Common myeloid progenitor, CD34-positive (primary cell): ENCODE measurements at regions not wholly inside any gene's neighbourhood (a gene's known extent, or its start where the extent isn't known, plus 50 kb on each side); places are given as distances from the start of the nearest gene placed in this dataset.
"Not testable (repeated sequence)": the region's sequence is repeated elsewhere in the genome, so short reads cannot be mapped to it uniquely, and the experiment has no call there.

ENCODE experiments used
- CTCF ChIA-PET: fragments of 350-600 bp; sonication (Branson Sonifier 250); formaldehyde crosslinking; loops from one replicate; lab custom pipeline; 2021; ENCODE audit warnings: antibody characterized with exemption; lab: Charles Lee
- POLR2A ChIA-PET: fragments of 350-600 bp; sonication (Branson Sonifier 250); formaldehyde crosslinking; loops from one replicate; lab custom pipeline; 2021; ENCODE audit warnings: antibody characterized with exemption; lab: Charles Lee
- DNase-seq, 3 donors: peaks; one replicate each; pipeline versions ENCODE4 v3.0.0 to v3.0.0-alpha.2; 2013
- H3K27ac ChIP-seq, 2 experiments: 1 replicate in 1 of 2; 2 replicates in 1 of 2; pipeline ENCODE4 v1.7.0; 2013; ENCODE audit warnings: inconsistent platforms in 2 of 2, low read length in 2 of 2, mild to moderate bottlenecking in 2 of 2, low read depth in 1 of 2, moderate library complexity in 1 of 2; ENCODE audit not compliant: severe bottlenecking in 2 of 2, insufficient read depth in 1 of 2, poor library complexity in 1 of 2
- H3K27me3 ChIP-seq, 5 experiments: replicated peaks in 2 of 5; 1 replicate in 3 of 5; 2 replicates in 2 of 5; pipeline versions ENCODE4 v1.6.1 to v1.7.0; 2013; ENCODE audit warnings: low read length in 4 of 5, mild to moderate bottlenecking in 2 of 5, moderate library complexity in 2 of 5, inconsistent platforms in 1 of 5; ENCODE audit not compliant: insufficient read depth in 5 of 5, control insufficient read depth in 4 of 5
- H3K36me3 ChIP-seq, 4 experiments: 1 replicate in 2 of 4; 2 replicates in 2 of 4; pipeline versions ENCODE4 v1.6.1 to v1.7.0; 2013; ENCODE audit warnings: low read length in 3 of 4, control low read depth in 1 of 4, mild to moderate bottlenecking in 1 of 4; ENCODE audit not compliant: control insufficient read depth in 4 of 4, insufficient read depth in 4 of 4
- H3K4me1 ChIP-seq, 4 experiments: 1 replicate in 3 of 4; 2 replicates in 1 of 4; pipeline versions ENCODE4 v1.6.1 to v1.7.1; 2013; ENCODE audit warnings: low read length in 3 of 4, mild to moderate bottlenecking in 3 of 4, control low read depth in 1 of 4, inconsistent platforms in 1 of 4, moderate library complexity in 1 of 4; ENCODE audit not compliant: control insufficient read depth in 4 of 4, insufficient read depth in 4 of 4; ENCODE audit errors: control extremely low read depth in 1 of 4
- H3K4me3 ChIP-seq, 7 experiments: 1 replicate in 4 of 7; 2 replicates in 3 of 7; pipeline versions ENCODE4 v1.5.1 to v1.7.0; 2013; ENCODE audit warnings: mild to moderate bottlenecking in 7 of 7, low read length in 6 of 7, moderate library complexity in 6 of 7, inconsistent platforms in 2 of 7, low read depth in 2 of 7, control low read depth in 1 of 7; ENCODE audit not compliant: insufficient read depth in 4 of 7, control insufficient read depth in 1 of 7; ENCODE audit errors: extremely low read depth in 1 of 7
- H3K9me3 ChIP-seq, 5 experiments: 1 replicate in 4 of 5; 2 replicates in 1 of 5; pipeline versions ENCODE4 v1.6.1 to v1.7.1; 2013; ENCODE audit warnings: low read length in 4 of 5, mild to moderate bottlenecking in 2 of 5, inconsistent platforms in 1 of 5, low read depth in 1 of 5, moderate library complexity in 1 of 5; ENCODE audit not compliant: control insufficient read depth in 4 of 5, insufficient read depth in 2 of 5; ENCODE audit errors: control extremely low read depth in 1 of 5
- WGBS: methylation state at CpG from one replicate; pipeline ENCODE4 v1.1.5; 2013; ENCODE audit not compliant: insufficient coverage; 5-methylcytosine and 5-hydroxymethylcytosine counted together

- WGBS, result 89% methylated on average over 1 of the region's 2 CpGs
- Histone ChIP-seq H3K27ac (no peak overlapping the region), H3K9me3 (peaks cover 0 to 12% (median 4%) of the 10 kb centered on the region in 5 experiments), H3K4me3 (no peak overlapping the region), H3K4me1 (no peaks in the 10 kb centered on the region), H3K36me3 (no peaks in the 10 kb centered on the region), H3K27me3 (no peaks in the 10 kb centered on the region)
- ChIA-PET CTCF (no interaction called here), POLR2A (interaction anchor here (0.6 kb wide), 1 partner anchor 104 kb away, joined by 3 read pairs; no protein-coding TSS in a partner anchor)
- no peak for DNase-seq
These were observed 505.9 kb upstream of the CCNG1 start for GRCh38 chr5:162931501-162931900.

- CTCF ChIA-PET, result no interaction called here
- Histone ChIP-seq H3K9me3 (peaks cover 0 to 10% (median 4%) of the 10 kb centered on the region in 5 experiments), H3K4me1 (no peaks in the 10 kb centered on the region), H3K27me3 (no peaks in the 10 kb centered on the region), H3K4me3 (no peak overlapping the region), H3K27ac (no peak overlapping the region), H3K36me3 (no peaks in the 10 kb centered on the region)
- POLR2A ChIA-PET, result no interaction called here
- no peak for DNase-seq
- 58% methylated on average over 3 of the region's 4 CpGs for WGBS
These were observed 497.4 kb upstream of the CCNG1 start for GRCh38 chr5:162939991-162940390.

GRCh38 chr5:162948677-162949076 lies 488.7 kb upstream of the CCNG1 start:
- POLR2A ChIA-PET, result no interaction called here
- 64% methylated on average over 2 of the region's 4 CpGs for WGBS
- CTCF ChIA-PET, result no interaction called here

GRCh38 chr5:162956570-162956969 lies 480.8 kb upstream of the CCNG1 start:
- POLR2A ChIA-PET, result no interaction called here
- H3K36me3 ChIP-seq, result no peaks in the 10 kb centered on the region
- H3K27ac ChIP-seq, result no peak overlapping the region
- H3K27me3 ChIP-seq, result no peaks in the 10 kb centered on the region
- WGBS, result 100% methylated on average over 1 of the region's 1 CpG
- no peaks in the 10 kb centered on the region for H3K9me3 ChIP-seq
- no peak for DNase-seq
- CTCF ChIA-PET, result no interaction called here
- no peak overlapping the region for H3K4me3 ChIP-seq
- H3K4me1 ChIP-seq, result no peaks in the 10 kb centered on the region

More at GRCh38 chr5:162948677-162949076, 488.7 kb upstream of the CCNG1 start:
- Histone ChIP-seq H3K4me1 (no peaks in the 10 kb centered on the region), H3K27ac (no peak overlapping the region), H3K27me3 (no peaks in the 10 kb centered on the region), H3K4me3 (no peak overlapping the region), H3K36me3 (no peaks in the 10 kb centered on the region), H3K9me3 (no peaks in the 10 kb centered on the region)
- no peak for DNase-seq

- 74% methylated on average over 3 of the region's 4 CpGs for WGBS
- H3K36me3 ChIP-seq, H3K27me3 ChIP-seq, CTCF ChIA-PET, DNase-seq, H3K4me3 ChIP-seq, POLR2A ChIA-PET, H3K27ac ChIP-seq, H3K9me3 ChIP-seq, H3K4me1 ChIP-seq: not testable (repeated sequence)
These were observed 473.3 kb upstream of the CCNG1 start for GRCh38 chr5:162964144-162964543.

- H3K36me3 ChIP-seq, result no peaks in the 10 kb centered on the region
- H3K4me3 ChIP-seq, result no peak overlapping the region
- ChIA-PET POLR2A (no interaction called here), CTCF (no interaction called here)
- no peaks in the 10 kb centered on the region for H3K27me3 ChIP-seq
- H3K4me1 ChIP-seq, result no peaks in the 10 kb centered on the region
- no peak overlapping the region for H3K27ac ChIP-seq
- no peaks in the 10 kb centered on the region for H3K9me3 ChIP-seq
- DNase-seq, result no peak
These were observed 447.3 kb upstream of the CCNG1 start for GRCh38 chr5:162990063-162990462.

GRCh38 chr5:162990856-162991497 lies 446.4 kb upstream of the CCNG1 start:
- no CpG with 5 or more reads among the region's 2 CpGs for WGBS
- no peaks in the 10 kb centered on the region for H3K36me3 ChIP-seq
- POLR2A ChIA-PET, result no interaction called here
- no peaks in the 10 kb centered on the region for H3K9me3 ChIP-seq
- no peaks in the 10 kb centered on the region for H3K4me1 ChIP-seq
- no peaks in the 10 kb centered on the region for H3K27me3 ChIP-seq
- no peak for DNase-seq
- H3K27ac ChIP-seq, result no peak overlapping the region
- CTCF ChIA-PET, result no interaction called here
- no peak overlapping the region for H3K4me3 ChIP-seq
